Caco-2 (cell line): ENCODE measurements at regions not wholly inside any gene's neighbourhood (a gene's known extent, or its start where the extent isn't known, plus 50 kb on each side); places are given as distances from the start of the nearest gene placed in this dataset.

Source experiments
- BruUV-seq: library from RNA; stranded (reverse); fragments of 400-500 nt; replicated peaks from 2 replicates; lab custom pipeline; 2021; lab: Mats Ljungman, UMichigan
- CTCF ChIA-PET: fragments of 300-600 bp; sonication (Branson Sonifier 250); formaldehyde crosslinking; loops from one replicate; lab custom pipeline; 2022; ENCODE audit warnings: antibody characterized with exemption; lab: Charles Lee
- POLR2A ChIA-PET: fragments of 300-600 bp; sonication (Branson Sonifier 250); formaldehyde crosslinking; loops from one replicate; lab custom pipeline; 2022; ENCODE audit warnings: antibody characterized with exemption; lab: Charles Lee
- DNase-seq, 2 experiments: peaks; one replicate each; pipeline versions ENCODE4 v3.0.0 to v3.0.0-alpha.2; 2020 to 2022
- H3K27me3 ChIP-seq: replicated peaks from 2 replicates; pipeline ENCODE4 v1.6.0; 2011; ENCODE audit warnings: low read length; ENCODE audit not compliant: control insufficient read depth, insufficient read depth
- H3K36me3 ChIP-seq: 2 replicates; pipeline ENCODE4 v1.5.1; 2011; ENCODE audit warnings: low read length; ENCODE audit not compliant: control insufficient read depth, insufficient read depth
- H3K4me1 ChIP-seq: fragments of 250-450 bp; sonication (Bioruptor Pico); 2 replicates; pipeline ENCODE4 v1.5.1; 2020; ENCODE audit warnings: mild to moderate bottlenecking
- H3K4me3 ChIP-seq: 2 replicates; pipeline ENCODE4 v1.5.1; 2011; ENCODE audit warnings: low read depth, mild to moderate bottlenecking, control low read depth, low read length
- H3K9me3 ChIP-seq: fragments of 250-450 bp; sonication (Bioruptor Pico); 2 replicates; pipeline ENCODE4 v1.5.1; 2020; ENCODE audit warnings: mild to moderate bottlenecking, moderate library complexity
- H3K27ac Mint-ChIP-seq: one replicate; pipeline ENCODE4 v1.8.0; 2022; ENCODE audit warnings: mixed read lengths; ENCODE audit not compliant: unreplicated experiment
- H3K27me3 Mint-ChIP-seq: one replicate; pipeline ENCODE4 v1.8.0; 2022; ENCODE audit warnings: mixed read lengths; ENCODE audit not compliant: insufficient read depth, unreplicated experiment
- H3K36me3 Mint-ChIP-seq: one replicate; pipeline ENCODE4 v1.8.0; 2022; ENCODE audit warnings: mild to moderate bottlenecking, mixed read lengths; ENCODE audit not compliant: insufficient read depth, unreplicated experiment
- H3K4me1 Mint-ChIP-seq: one replicate; pipeline ENCODE4 v1.8.0; 2022; ENCODE audit warnings: low read depth, mixed read lengths; ENCODE audit not compliant: unreplicated experiment
- H3K4me3 Mint-ChIP-seq: one replicate; pipeline ENCODE4 v1.8.0; 2022; ENCODE audit warnings: mild to moderate bottlenecking, moderate library complexity, mixed read lengths; ENCODE audit not compliant: unreplicated experiment
- H3K9me3 Mint-ChIP-seq: one replicate; pipeline ENCODE4 v1.8.0; 2022; ENCODE audit warnings: mixed read lengths; ENCODE audit not compliant: unreplicated experiment
- CTCF ChIP-seq, 2 experiments: fragments of 200-600 bp in 1 of 2; IDR thresholded peaks; 1 replicate in 1 of 2; 2 replicates in 1 of 2; pipeline versions ENCODE4 v1.5.1 to v1.8.0; 2011 to 2022; ENCODE audit warnings: antibody characterized with exemption in 1 of 2, control low read depth in 1 of 2, inconsistent platforms in 1 of 2, low read depth in 1 of 2, low read length in 1 of 2, mild to moderate bottlenecking in 1 of 2, moderate library complexity in 1 of 2; ENCODE audit not compliant: insufficient read depth in 1 of 2, severe bottlenecking in 1 of 2, unreplicated experiment in 1 of 2
- intact Hi-C: fragments of 100-400 bp; cut with micrococcal nuclease; formaldehyde crosslinking; loops from one replicate; pipeline ENCODE4 v1.10.0; 2022; ENCODE audit not compliant: unreplicated experiment

GRCh38 chr3:106206613-106207012 lies 337.8 kb upstream of the CBLB start:
- H3K36me3 Mint-ChIP-seq: no peaks in the 10 kb centered on the region
- Histone ChIP-seq H3K9me3 (no peaks in the 10 kb centered on the region), H3K27me3 (no peaks in the 10 kb centered on the region), H3K4me3 (no peak overlapping the region), H3K36me3 (no peaks in the 10 kb centered on the region; the same call in 1 of the 2 replicates), H3K4me1 (no peaks in the 10 kb centered on the region)
- no peak for DNase-seq
- no peaks in the 10 kb centered on the region for H3K27me3 Mint-ChIP-seq
- H3K27ac Mint-ChIP-seq: no peak overlapping the region
- H3K4me3 Mint-ChIP-seq: no peak overlapping the region
- TF ChIP-seq CTCF (IDR thresholded peaks at IDR 0.05; ENCODE audit: insufficient read depth in 1 of 2, low read depth in 1 of 2, low read length in 1 of 2, severe bottlenecking in 1 of 2, unreplicated experiment in 1 of 2): no peak
- no TSS peak for BruUV-seq
- ChIA-PET CTCF (no interaction called here), POLR2A (no interaction called here)
- no peaks in the 10 kb centered on the region for H3K4me1 Mint-ChIP-seq
- intact Hi-C loops: loop anchor here (5.0 kb wide), 1 partner anchor 519 kb away; no protein-coding TSS in a partner anchor
- no peaks in the 10 kb centered on the region for H3K9me3 Mint-ChIP-seq

- CTCF ChIA-PET: no interaction called here
- Mint-ChIP-seq H3K36me3 (no peaks in the 10 kb centered on the region), H3K4me1 (no peaks in the 10 kb centered on the region), H3K4me3 (no peak overlapping the region), H3K9me3 (no peaks in the 10 kb centered on the region), H3K27ac (no peak overlapping the region), H3K27me3 (no peaks in the 10 kb centered on the region)
- no peaks in the 10 kb centered on the region for H3K27me3 ChIP-seq
- 0 out of 2 replicates have a peak, but pooled peaks cover 4% of the 10 kb centered on the region for H3K4me1 ChIP-seq
- BruUV-seq: no TSS peak
- no peak for DNase-seq
- intact Hi-C loops: loop anchor here (5.0 kb wide), 1 partner anchor 521 kb away; no protein-coding TSS in a partner anchor
- no peak for TF ChIP-seq CTCF (IDR thresholded peaks at IDR 0.05; ENCODE audit: insufficient read depth in 1 of 2, low read depth in 1 of 2, low read length in 1 of 2, severe bottlenecking in 1 of 2, unreplicated experiment in 1 of 2)
- POLR2A ChIA-PET: no interaction called here
- no peaks in the 10 kb centered on the region; the same call in 1 of the 2 replicates for H3K36me3 ChIP-seq
- H3K4me3 ChIP-seq: no peak overlapping the region
- H3K9me3 ChIP-seq: no peaks in the 10 kb centered on the region
Measured at GRCh38 chr3:106208251-106208650, 339.4 kb upstream of the CBLB start.

- 0 out of 2 replicates have a peak, but pooled peaks cover 4% of the 10 kb centered on the region for H3K4me1 ChIP-seq
- ChIA-PET CTCF (no interaction called here), POLR2A (no interaction called here)
- H3K4me1 Mint-ChIP-seq: no peaks in the 10 kb centered on the region
- intact Hi-C loops: loop anchor here (5.0 kb wide), 1 partner anchor 522 kb away; no protein-coding TSS in a partner anchor
- no peak for DNase-seq
- no peaks in the 10 kb centered on the region for H3K9me3 Mint-ChIP-seq
- H3K27me3 ChIP-seq: no peaks in the 10 kb centered on the region
- TF ChIP-seq CTCF (IDR thresholded peaks at IDR 0.05; ENCODE audit: insufficient read depth in 1 of 2, low read depth in 1 of 2, low read length in 1 of 2, severe bottlenecking in 1 of 2, unreplicated experiment in 1 of 2): no peak
- no peak overlapping the region for H3K27ac Mint-ChIP-seq
- H3K9me3 ChIP-seq: no peaks in the 10 kb centered on the region
- H3K4me3 ChIP-seq: no peak overlapping the region
- no peak overlapping the region for H3K4me3 Mint-ChIP-seq
- BruUV-seq: no TSS peak
- H3K36me3 ChIP-seq: no peaks in the 10 kb centered on the region; the same call in 1 of the 2 replicates
- no peaks in the 10 kb centered on the region for H3K27me3 Mint-ChIP-seq
- H3K36me3 Mint-ChIP-seq: no peaks in the 10 kb centered on the region
Measured at GRCh38 chr3:106208967-106209366, 340.2 kb upstream of the CBLB start.
